C4-2B (cell line): ENCODE measurements at regions not wholly inside any gene's neighbourhood (a gene's known extent, or its start where the extent isn't known, plus 50 kb on each side); places are given as distances from the start of the nearest gene placed in this dataset.

ENCODE experiments used
- H3K27ac ChIP-seq: fragments of 450-650 bp; 2 replicates; pipeline ENCODE4 v1.5.1; 2017
- CTCF ChIP-seq: fragments of 450-650 bp; conservative IDR thresholded peaks from 2 replicates; pipeline ENCODE4 v1.5.1; 2017; ENCODE audit warnings: mild to moderate bottlenecking
- ZFX ChIP-seq: fragments of 450-650 bp; IDR thresholded peaks from 2 replicates; pipeline ENCODE4 v1.6.1; 2017

GRCh38 chr2:238576674-238577073, 149.9 kb downstream of the ASB1 start:
- TF ChIP-seq CTCF = no peak
- no peak for TF ChIP-seq ZFX
- H3K27ac ChIP-seq = no peak overlapping the region

GRCh38 chr2:238578256-238578655, 151.5 kb downstream of the ASB1 start:
- TF ChIP-seq ZFX (no peak), CTCF (no peak)
- H3K27ac ChIP-seq = no peak overlapping the region

- H3K27ac ChIP-seq = no peak overlapping the region
- no peak for TF ChIP-seq CTCF
- TF ChIP-seq ZFX = no peak
Measured at GRCh38 chr2:238580486-238580885, 153.8 kb downstream of the ASB1 start.

- no peak for TF ChIP-seq ZFX
- no peak for TF ChIP-seq CTCF
- H3K27ac ChIP-seq = no peak overlapping the region
Measured at GRCh38 chr2:238581126-238581525, 154.4 kb downstream of the ASB1 start.

GRCh38 chr2:238582159-238582558, 155.4 kb downstream of the ASB1 start:
- TF ChIP-seq CTCF (no peak), ZFX (no peak)
- no peak overlapping the region for H3K27ac ChIP-seq

GRCh38 chr2:238584617-238585016, 157.9 kb downstream of the ASB1 start:
- H3K27ac ChIP-seq = no peak overlapping the region
- no peak for TF ChIP-seq ZFX
- no peak for TF ChIP-seq CTCF

GRCh38 chr2:238585836-238586821, 159.4 kb downstream of the ASB1 start:
- no peak overlapping the region for H3K27ac ChIP-seq

More at GRCh38 chr2:238585836-238586821, 159.4 kb downstream of the ASB1 start:
- no peak for TF ChIP-seq ZFX
- no peak for TF ChIP-seq CTCF
